OCI-LY1 (cell line): ENCODE measurements at regions not wholly inside any gene's neighbourhood (a gene's known extent, or its start where the extent isn't known, plus 50 kb on each side); places are given as distances from the start of the nearest gene placed in this dataset.

Experiments
- CTCF ChIP-seq: fragments of 200-600 bp; sonication (generic), shearing (Covaris generic); IDR thresholded peaks from 2 replicates; pipeline ENCODE4 v1.5.1; 2017; ENCODE audit warnings: mild to moderate bottlenecking, antibody characterized with exemption, low read length, moderate library complexity, mixed read lengths
- EZH2 ChIP-seq: fragments of 200-600 bp; sonication (generic), shearing (Covaris generic); IDR thresholded peaks from 2 replicates; pipeline ENCODE4 v1.8.0; 2017; ENCODE audit warnings: borderline replicate concordance, mixed run types, mild to moderate bottlenecking, antibody characterized with exemption, low read length, moderate library complexity, mixed read lengths

- TF ChIP-seq EZH2 = no peak
- TF ChIP-seq CTCF = no peak
Observed at GRCh38 chr1:10880063-10880462, 83.6 kb upstream of the CASZ1 start.
